Left ventricle myocardium superior (tissue), 1 donor: ENCODE measurements at regions not wholly inside any gene's neighbourhood (a gene's known extent, or its start where the extent isn't known, plus 50 kb on each side); places are given as distances from the start of the nearest gene placed in this dataset.
A peak's percentile ranks its signal among the peaks of the same experiment; 100 is the strongest.
"Not testable (repeated sequence)": the region's sequence is repeated elsewhere in the genome, so short reads cannot be mapped to it uniquely, and the experiment has no call there.

Source experiments
- ATAC-seq: fragments of 200-7000 bp; cut with Tn5 transposase; one replicate; pipeline ENCODE4 v1.9.1; 2020; ENCODE audit warnings: mild to moderate bottlenecking, moderate library complexity
- DNase-seq: peaks from one replicate; pipeline ENCODE4 v3.0.0-alpha.2; 2020
- intact Hi-C: fragments of 100-400 bp; cut with micrococcal nuclease; formaldehyde crosslinking; loops from one replicate; pipeline ENCODE4 v1.11.0; 2022
- donor health status: DM: no; HTN: yes; CAD: no; lungs with severe emphysema.

- DNase-seq: no peak
- no peak for ATAC-seq
- intact Hi-C loops: no loop called here
Observed at GRCh38 chr14:49287004-49287403, 299.2 kb downstream of the RPS29 start.

GRCh38 chr14:49286257-49286983 lies 299.8 kb downstream of the RPS29 start:
- intact Hi-C loops: no loop called here
- DNase-seq (no peak), ATAC-seq (no peak)

GRCh38 chr14:49280566-49280965 lies 305.6 kb downstream of the RPS29 start:
- no peak for ATAC-seq
- intact Hi-C loops: no loop called here

GRCh38 chr14:49250517-49250916 lies 335.7 kb downstream of the RPS29 start:
- intact Hi-C loops: no loop called here
- DNase-seq (no peak), ATAC-seq (no peak)

More at GRCh38 chr14:49280566-49280965, 305.6 kb downstream of the RPS29 start:
- DNase-seq: no peak

- ATAC-seq: no peak
- intact Hi-C loops: no loop called here
Observed at GRCh38 chr14:49250109-49250508, 336.1 kb downstream of the RPS29 start.

GRCh38 chr14:49249022-49249421 lies 337.2 kb downstream of the RPS29 start:
- intact Hi-C loops: no loop called here
- DNase-seq: no peak
- no peak for ATAC-seq

More at GRCh38 chr14:49250109-49250508, 336.1 kb downstream of the RPS29 start:
- DNase-seq: no peak

GRCh38 chr14:49243777-49244176 lies 342.4 kb downstream of the RPS29 start:
- ATAC-seq, DNase-seq, intact Hi-C loops: not testable (repeated sequence)

- no peak for ATAC-seq
- intact Hi-C loops: no loop called here
Observed at GRCh38 chr14:49240383-49240782, 345.8 kb downstream of the RPS29 start.

GRCh38 chr14:49228552-49228951 lies 357.6 kb downstream of the RPS29 start:
- intact Hi-C loops: no loop called here
- DNase-seq (no peak), ATAC-seq (no peak)

More at GRCh38 chr14:49240383-49240782, 345.8 kb downstream of the RPS29 start:
- DNase-seq: no peak

- ATAC-seq (no peak), DNase-seq (no peak)
- intact Hi-C loops: no loop called here
Observed at GRCh38 chr14:49221316-49221715, 364.9 kb downstream of the RPS29 start.

- intact Hi-C loops: no loop called here
- no peak for DNase-seq
- ATAC-seq: no peak
Observed at GRCh38 chr14:49220492-49220891, 365.7 kb downstream of the RPS29 start.

GRCh38 chr14:49218436-49219092 lies 367.6 kb downstream of the RPS29 start:
- ATAC-seq (peak; percentile 41), DNase-seq (no peak)
- intact Hi-C loops: no loop called here

- intact Hi-C loops: no loop called here
- DNase-seq (no peak), ATAC-seq (no peak)
Observed at GRCh38 chr14:49212721-49213120, 373.5 kb downstream of the RPS29 start.

- intact Hi-C loops: no loop called here
- no peak for DNase-seq
- ATAC-seq: no peak
Observed at GRCh38 chr14:49209416-49209815, 376.8 kb downstream of the RPS29 start.

- no peak for ATAC-seq
Observed at GRCh38 chr14:49206828-49207227, 379.4 kb downstream of the RPS29 start.

GRCh38 chr14:49203676-49204075 lies 382.5 kb downstream of the RPS29 start:
- DNase-seq: no peak
- no peak for ATAC-seq
- intact Hi-C loops: no loop called here

More at GRCh38 chr14:49206828-49207227, 379.4 kb downstream of the RPS29 start:
- DNase-seq: no peak
- intact Hi-C loops: no loop called here

- intact Hi-C loops: no loop called here
- DNase-seq (no peak), ATAC-seq (no peak)
Observed at GRCh38 chr14:49199159-49199558, 387.0 kb downstream of the RPS29 start.

- intact Hi-C loops: no loop called here
- DNase-seq (no peak), ATAC-seq (no peak)
Observed at GRCh38 chr14:49196327-49196726, 389.9 kb downstream of the RPS29 start.

GRCh38 chr14:49194067-49194466 lies 392.1 kb downstream of the RPS29 start:
- intact Hi-C loops: no loop called here
- DNase-seq: no peak
- ATAC-seq: no peak

- intact Hi-C loops: no loop called here
- DNase-seq (no peak), ATAC-seq (no peak)
Observed at GRCh38 chr14:49193332-49194065, 392.7 kb downstream of the RPS29 start.
